WI38 (cell line): ENCODE measurements at regions not wholly inside any gene's neighbourhood (a gene's known extent, or its start where the extent isn't known, plus 50 kb on each side); places are given as distances from the start of the nearest gene placed in this dataset.

Source experiments
- H3K4me3 ChIP-seq: 2 replicates; pipeline ENCODE4 v1.5.1; 2011; ENCODE audit warnings: low read depth, mild to moderate bottlenecking, control low read depth, low read length
- CTCF ChIP-seq: IDR thresholded peaks from 2 replicates; pipeline ENCODE4 v1.5.1; 2012; ENCODE audit warnings: low read depth, mild to moderate bottlenecking, control low read depth, low read length

GRCh38 chr2:66682476-66682875 lies 247.6 kb downstream of the MEIS1 start:
- no peak for TF ChIP-seq CTCF
- no peak overlapping the region for H3K4me3 ChIP-seq

DNA sequence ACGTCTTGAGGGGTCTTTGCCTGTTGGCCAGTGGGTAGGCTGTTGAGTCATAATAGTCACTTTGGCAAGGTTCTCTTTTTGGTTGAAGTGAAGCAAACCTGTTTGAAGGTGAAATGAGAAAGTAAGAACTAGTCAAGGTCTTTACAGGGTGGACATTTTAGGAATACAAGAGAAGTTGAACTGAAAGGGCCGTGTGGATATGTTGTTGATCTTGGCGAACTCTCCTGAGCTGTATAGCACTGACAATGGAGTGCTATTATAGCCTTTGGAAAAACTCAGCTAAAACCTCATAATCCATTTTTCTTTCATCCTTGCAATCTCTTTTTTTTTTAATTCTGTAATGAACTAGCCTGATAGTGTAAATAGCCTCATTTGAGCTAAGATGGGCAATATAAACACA lies 248.1 kb downstream of the MEIS1 start:
- no peak for TF ChIP-seq CTCF
- H3K4me3 ChIP-seq, result no peak overlapping the region

DNA sequence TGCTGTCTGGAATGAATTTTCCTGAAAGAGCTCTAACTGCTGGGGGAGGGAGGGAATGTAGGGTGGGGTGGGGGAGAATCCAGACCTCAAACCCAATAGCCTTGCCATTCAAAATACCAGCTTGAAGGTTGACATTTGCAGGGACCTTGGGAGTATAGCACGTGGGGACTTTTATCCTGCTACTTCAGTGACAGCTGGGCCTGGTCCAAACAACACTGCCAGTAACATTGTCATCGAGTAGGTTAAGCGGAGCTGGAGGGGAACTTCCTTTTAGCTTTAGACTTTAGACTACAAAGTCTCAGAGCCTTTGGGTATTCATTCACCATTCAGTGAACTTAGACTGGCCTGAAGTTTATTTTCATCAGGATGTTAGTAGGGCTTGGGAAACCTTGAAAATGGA lies 248.7 kb downstream of the MEIS1 start:
- TF ChIP-seq CTCF, result no peak

GRCh38 chr2:66684289-66684688 lies 249.4 kb downstream of the MEIS1 start:
- no peak overlapping the region for H3K4me3 ChIP-seq
- TF ChIP-seq CTCF, result no peak

More for the DNA sequence above, 248.7 kb downstream of the MEIS1 start:
- no peak overlapping the region for H3K4me3 ChIP-seq

DNA sequence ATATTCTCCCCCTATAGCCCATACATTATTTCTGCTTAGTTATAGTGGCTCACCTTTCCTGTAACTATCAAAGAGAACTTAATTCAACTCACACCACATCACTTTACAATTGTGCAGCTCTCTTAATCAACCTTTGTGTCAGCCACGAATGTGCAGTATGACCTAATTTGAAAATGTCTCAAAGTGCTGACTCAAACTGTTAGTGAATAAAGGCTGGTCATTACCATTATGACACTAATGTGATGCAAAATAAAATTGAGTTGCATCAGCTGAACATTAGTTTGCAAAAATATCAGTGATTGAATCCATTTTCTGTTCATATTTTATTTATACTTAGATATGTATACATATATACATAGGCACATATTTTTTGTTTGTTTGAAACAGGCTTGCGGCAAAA lies 251.8 kb downstream of the MEIS1 start:
- TF ChIP-seq CTCF, result no peak
- H3K4me3 ChIP-seq, result no peak overlapping the region

GRCh38 chr2:66688951-66689350 lies 254.0 kb downstream of the MEIS1 start:
- H3K4me3 ChIP-seq, result no peak overlapping the region
- no peak for TF ChIP-seq CTCF

GRCh38 chr2:66689456-66690051 lies 254.6 kb downstream of the MEIS1 start:
- H3K4me3 ChIP-seq, result no peak overlapping the region
- TF ChIP-seq CTCF, result no peak
